ENCODE measurements at regions not wholly inside any gene's neighbourhood (a gene's known extent, or its start where the extent isn't known, plus 50 kb on each side); places are given as distances from the start of the nearest gene placed in this dataset.
A peak's percentile ranks its signal among the peaks of the same experiment; 100 is the strongest.

DNA sequence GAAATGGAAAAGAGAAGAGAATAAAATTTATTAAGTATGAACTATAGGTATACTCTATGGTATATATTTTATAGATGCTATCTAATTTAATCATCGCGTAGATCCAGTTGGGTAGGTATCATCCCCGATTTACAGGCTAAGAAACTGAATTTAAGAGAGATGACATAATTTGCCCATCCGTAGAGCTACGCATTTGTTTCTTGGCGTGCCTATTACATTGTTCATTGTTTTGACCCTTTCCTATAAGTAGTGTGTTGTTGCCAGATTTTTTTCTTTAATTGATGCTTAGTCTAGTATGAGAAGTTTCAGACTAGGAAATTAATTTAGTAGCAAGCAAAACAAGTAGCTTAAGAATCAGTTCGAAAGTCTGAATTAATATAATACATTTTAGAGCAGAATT lies 205.7 kb upstream of the NPSR1 start:
- peaks cover 12% of the 10 kb centered on the region for H3K4me1 ChIP-seq (ENCODE audit: insufficient read depth, low read length)
- no peak overlapping the region for H3K4me3 ChIP-seq (ENCODE audit: insufficient read depth, low read depth, low read length)
- DNase-seq (ENCODE audit: low read depth): no peak
- no peaks in the 10 kb centered on the region for H4K20me1 ChIP-seq (ENCODE audit: insufficient read depth, low read length)
- no peaks in the 10 kb centered on the region for H3K79me2 ChIP-seq (ENCODE audit: insufficient read depth, low read length)
- H3K4me2 ChIP-seq (ENCODE audit: low read length): no peak overlapping the region
- H3K27ac ChIP-seq (ENCODE audit: low read depth, low read length): no peak overlapping the region
- H3K4me1 Mint-ChIP-seq (ENCODE audit: low read depth, unreplicated experiment): peaks cover 11% of the 10 kb centered on the region
- H3K27me3 ChIP-seq (ENCODE audit: insufficient read depth, low read length): no peaks in the 10 kb centered on the region
- H2AFZ ChIP-seq (ENCODE audit: low read depth, low read length): no peak overlapping the region
- no peaks in the 10 kb centered on the region for H3K27me3 Mint-ChIP-seq (ENCODE audit: low read depth, unreplicated experiment)
- TF ChIP-seq EZH2 (IDR thresholded peaks at IDR 0.05; ENCODE audit: insufficient read depth, low read length): no peak
- TF ChIP-seq, protein P1, sequence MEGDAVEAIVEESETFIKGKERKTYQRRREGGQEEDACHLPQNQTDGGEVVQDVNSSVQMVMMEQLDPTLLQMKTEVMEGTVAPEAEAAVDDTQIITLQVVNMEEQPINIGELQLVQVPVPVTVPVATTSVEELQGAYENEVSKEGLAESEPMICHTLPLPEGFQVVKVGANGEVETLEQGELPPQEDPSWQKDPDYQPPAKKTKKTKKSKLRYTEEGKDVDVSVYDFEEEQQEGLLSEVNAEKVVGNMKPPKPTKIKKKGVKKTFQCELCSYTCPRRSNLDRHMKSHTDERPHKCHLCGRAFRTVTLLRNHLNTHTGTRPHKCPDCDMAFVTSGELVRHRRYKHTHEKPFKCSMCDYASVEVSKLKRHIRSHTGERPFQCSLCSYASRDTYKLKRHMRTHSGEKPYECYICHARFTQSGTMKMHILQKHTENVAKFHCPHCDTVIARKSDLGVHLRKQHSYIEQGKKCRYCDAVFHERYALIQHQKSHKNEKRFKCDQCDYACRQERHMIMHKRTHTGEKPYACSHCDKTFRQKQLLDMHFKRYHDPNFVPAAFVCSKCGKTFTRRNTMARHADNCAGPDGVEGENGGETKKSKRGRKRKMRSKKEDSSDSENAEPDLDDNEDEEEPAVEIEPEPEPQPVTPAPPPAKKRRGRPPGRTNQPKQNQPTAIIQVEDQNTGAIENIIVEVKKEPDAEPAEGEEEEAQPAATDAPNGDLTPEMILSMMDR (IDR thresholded peaks at IDR 0.05; ENCODE audit: insufficient read depth, low read depth, low read length): no peak
- H3K27ac Mint-ChIP-seq (ENCODE audit: unreplicated experiment): no peak overlapping the region
- no peaks in the 10 kb centered on the region for H3K36me3 Mint-ChIP-seq (ENCODE audit: low read depth, unreplicated experiment)
- no peak overlapping the region for H3K4me3 Mint-ChIP-seq (ENCODE audit: unreplicated experiment)
- no peaks in the 10 kb centered on the region for H3K36me3 ChIP-seq (ENCODE audit: insufficient read depth, low read length)
- H3K9ac ChIP-seq (ENCODE audit: low read length): no peak overlapping the region
- no peak for FAIRE-seq
- H3K9me3 ChIP-seq (ENCODE audit: insufficient read depth, low read depth, low read length): no peaks in the 10 kb centered on the region
- H3K9me3 Mint-ChIP-seq (ENCODE audit: unreplicated experiment): no peaks in the 10 kb centered on the region

DNA sequence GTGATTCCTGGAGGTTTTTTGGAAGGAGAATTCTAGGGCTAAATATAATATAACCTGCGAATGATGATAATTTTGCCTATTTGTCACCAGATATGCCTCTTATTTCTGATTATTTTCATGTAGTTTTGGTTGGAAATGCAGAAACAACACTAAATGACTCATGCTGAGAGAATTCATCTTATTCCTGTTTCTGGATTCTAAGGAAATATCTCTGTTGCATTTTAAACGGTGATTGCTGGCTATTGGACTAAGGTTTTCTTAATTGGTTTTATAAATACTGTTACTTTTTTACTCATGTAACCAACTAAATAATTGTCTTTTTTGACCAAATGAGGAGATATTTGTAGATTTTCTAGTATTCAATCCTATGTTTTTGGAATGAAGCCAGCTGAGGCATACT lies 204.9 kb upstream of the NPSR1 start:
- H3K4me3 ChIP-seq (ENCODE audit: insufficient read depth, low read depth, low read length): no peak overlapping the region
- peaks cover 12% of the 10 kb centered on the region for H3K4me1 ChIP-seq (ENCODE audit: insufficient read depth, low read length)
- no peaks in the 10 kb centered on the region for H4K20me1 ChIP-seq (ENCODE audit: insufficient read depth, low read length)
- peak; percentile 39 for DNase-seq (ENCODE audit: low read depth)
- TF ChIP-seq, protein P1 (IDR thresholded peaks at IDR 0.05; ENCODE audit: insufficient read depth, low read depth, low read length): no peak
- TF ChIP-seq EZH2 (IDR thresholded peaks at IDR 0.05; ENCODE audit: insufficient read depth, low read length): no peak
- no peak overlapping the region for H2AFZ ChIP-seq (ENCODE audit: low read depth, low read length)
- H3K79me2 ChIP-seq (ENCODE audit: insufficient read depth, low read length): no peaks in the 10 kb centered on the region
- H3K9me3 Mint-ChIP-seq (ENCODE audit: unreplicated experiment): no peaks in the 10 kb centered on the region
- H3K27ac ChIP-seq (ENCODE audit: low read depth, low read length): no peak overlapping the region
- no peak overlapping the region for H3K4me3 Mint-ChIP-seq (ENCODE audit: unreplicated experiment)
- peaks cover 11% of the 10 kb centered on the region for H3K4me1 Mint-ChIP-seq (ENCODE audit: low read depth, unreplicated experiment)
- H3K4me2 ChIP-seq (ENCODE audit: low read length): peak overlapping the region; percentile 72
- no peaks in the 10 kb centered on the region for H3K9me3 ChIP-seq (ENCODE audit: insufficient read depth, low read depth, low read length)
- FAIRE-seq: peak; percentile 41
- H3K27me3 Mint-ChIP-seq (ENCODE audit: low read depth, unreplicated experiment): no peaks in the 10 kb centered on the region
- no peaks in the 10 kb centered on the region for H3K36me3 Mint-ChIP-seq (ENCODE audit: low read depth, unreplicated experiment)
- no peaks in the 10 kb centered on the region for H3K27me3 ChIP-seq (ENCODE audit: insufficient read depth, low read length)
- H3K36me3 ChIP-seq (ENCODE audit: insufficient read depth, low read length): no peaks in the 10 kb centered on the region
- H3K27ac Mint-ChIP-seq (ENCODE audit: unreplicated experiment): peak overlapping the region; percentile 81
- no peak overlapping the region for H3K9ac ChIP-seq (ENCODE audit: low read length)

DNA sequence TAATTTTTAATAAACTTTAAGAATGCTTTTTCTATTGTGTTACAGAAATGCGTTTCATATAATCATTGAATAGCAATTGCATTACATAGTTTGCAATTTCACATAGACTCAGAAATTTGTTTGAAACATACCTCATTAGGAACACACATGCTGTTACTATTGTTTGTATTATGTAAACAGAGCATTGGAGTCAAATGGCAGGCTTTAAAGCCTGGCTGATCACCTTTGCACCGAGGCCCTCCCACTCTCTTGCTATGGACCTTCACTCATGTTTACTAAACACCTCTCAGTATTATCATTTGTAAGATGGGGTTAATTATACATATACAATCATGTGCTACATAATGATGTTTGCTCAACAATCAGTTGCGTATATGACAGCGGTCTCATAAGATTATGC lies 203.6 kb upstream of the NPSR1 start:
- no peak overlapping the region for H3K4me2 ChIP-seq (ENCODE audit: low read length)
- H3K9me3 ChIP-seq (ENCODE audit: insufficient read depth, low read depth, low read length): no peaks in the 10 kb centered on the region
- no peaks in the 10 kb centered on the region for H4K20me1 ChIP-seq (ENCODE audit: insufficient read depth, low read length)
- H3K4me3 Mint-ChIP-seq (ENCODE audit: unreplicated experiment): no peak overlapping the region
- peaks cover 12% of the 10 kb centered on the region for H3K4me1 ChIP-seq (ENCODE audit: insufficient read depth, low read length)
- no peak overlapping the region for H3K27ac ChIP-seq (ENCODE audit: low read depth, low read length)
- no peak for TF ChIP-seq EZH2 (IDR thresholded peaks at IDR 0.05; ENCODE audit: insufficient read depth, low read length)
- TF ChIP-seq, protein P1 (IDR thresholded peaks at IDR 0.05; ENCODE audit: insufficient read depth, low read depth, low read length): no peak
- DNase-seq (ENCODE audit: low read depth) (no peak), FAIRE-seq (peak; percentile 5)
- H3K4me1 Mint-ChIP-seq (ENCODE audit: low read depth, unreplicated experiment): peaks cover 11% of the 10 kb centered on the region
- no peaks in the 10 kb centered on the region for H3K9me3 Mint-ChIP-seq (ENCODE audit: unreplicated experiment)
- H3K36me3 ChIP-seq (ENCODE audit: insufficient read depth, low read length): no peaks in the 10 kb centered on the region
- no peak overlapping the region for H3K4me3 ChIP-seq (ENCODE audit: insufficient read depth, low read depth, low read length)
- H3K27ac Mint-ChIP-seq (ENCODE audit: unreplicated experiment): no peak overlapping the region
- H3K27me3 Mint-ChIP-seq (ENCODE audit: low read depth, unreplicated experiment): no peaks in the 10 kb centered on the region
- no peaks in the 10 kb centered on the region for H3K36me3 Mint-ChIP-seq (ENCODE audit: low read depth, unreplicated experiment)
- no peaks in the 10 kb centered on the region for H3K27me3 ChIP-seq (ENCODE audit: insufficient read depth, low read length)
- H3K79me2 ChIP-seq (ENCODE audit: insufficient read depth, low read length): no peaks in the 10 kb centered on the region
- H2AFZ ChIP-seq (ENCODE audit: low read depth, low read length): no peak overlapping the region
- no peak overlapping the region for H3K9ac ChIP-seq (ENCODE audit: low read length)
